Astrocyte (in vitro differentiated cells and primary cell): ENCODE measurements at regions not wholly inside any gene's neighbourhood (a gene's known extent, or its start where the extent isn't known, plus 50 kb on each side); places are given as distances from the start of the nearest gene placed in this dataset.

Experiments
- EZH2 ChIP-seq: IDR thresholded peaks from 2 replicates; pipeline ENCODE4 v1.6.1; 2012; ENCODE audit warnings: mild to moderate bottlenecking, low read length, inconsistent platforms; ENCODE audit not compliant: insufficient read depth
- TF ChIP-seq, protein P1 (sequence below): IDR thresholded peaks from 2 replicates; pipeline ENCODE4 v1.5.1; 2011; ENCODE audit warnings: low read depth, mild to moderate bottlenecking, inconsistent platforms, low read length, moderate library complexity; ENCODE audit not compliant: insufficient read depth

GRCh38 chr11:80637571-80637970, 1196.7 kb upstream of the TENM4 start:
- TF ChIP-seq, protein P1, sequence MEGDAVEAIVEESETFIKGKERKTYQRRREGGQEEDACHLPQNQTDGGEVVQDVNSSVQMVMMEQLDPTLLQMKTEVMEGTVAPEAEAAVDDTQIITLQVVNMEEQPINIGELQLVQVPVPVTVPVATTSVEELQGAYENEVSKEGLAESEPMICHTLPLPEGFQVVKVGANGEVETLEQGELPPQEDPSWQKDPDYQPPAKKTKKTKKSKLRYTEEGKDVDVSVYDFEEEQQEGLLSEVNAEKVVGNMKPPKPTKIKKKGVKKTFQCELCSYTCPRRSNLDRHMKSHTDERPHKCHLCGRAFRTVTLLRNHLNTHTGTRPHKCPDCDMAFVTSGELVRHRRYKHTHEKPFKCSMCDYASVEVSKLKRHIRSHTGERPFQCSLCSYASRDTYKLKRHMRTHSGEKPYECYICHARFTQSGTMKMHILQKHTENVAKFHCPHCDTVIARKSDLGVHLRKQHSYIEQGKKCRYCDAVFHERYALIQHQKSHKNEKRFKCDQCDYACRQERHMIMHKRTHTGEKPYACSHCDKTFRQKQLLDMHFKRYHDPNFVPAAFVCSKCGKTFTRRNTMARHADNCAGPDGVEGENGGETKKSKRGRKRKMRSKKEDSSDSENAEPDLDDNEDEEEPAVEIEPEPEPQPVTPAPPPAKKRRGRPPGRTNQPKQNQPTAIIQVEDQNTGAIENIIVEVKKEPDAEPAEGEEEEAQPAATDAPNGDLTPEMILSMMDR = no peak
- no peak for TF ChIP-seq EZH2
